Liver (tissue), 3 donors: ENCODE measurements at regions not wholly inside any gene's neighbourhood (a gene's known extent, or its start where the extent isn't known, plus 50 kb on each side); places are given as distances from the start of the nearest gene placed in this dataset.

ENCODE experiments used
- CTCF ChIP-seq: fragments of 150-350 bp; IDR thresholded peaks from 2 replicates; pipeline ENCODE4 v1.5.1; 2017; ENCODE audit warnings: improper control_type of control experiment, low read depth, low read length; ENCODE audit not compliant: missing input control
- FOXA1 ChIP-seq: IDR thresholded peaks from 2 replicates; pipeline ENCODE4 v1.6.1; 2016; ENCODE audit warnings: antibody characterized with exemption
- GABPA ChIP-seq, 2 donors: IDR thresholded peaks in 1 of 2; conservative IDR thresholded peaks in 1 of 2; 2 replicates each; pipeline ENCODE4 v1.6.1; 2016; ENCODE audit warnings: antibody characterized with exemption in 2 of 2, mild to moderate bottlenecking in 1 of 2, moderate library complexity in 1 of 2
- HNF4G ChIP-seq: IDR thresholded peaks from 2 replicates; pipeline ENCODE4 v1.6.1; 2016; ENCODE audit warnings: antibody characterized with exemption
- MAX ChIP-seq: IDR thresholded peaks from 2 replicates; pipeline ENCODE4 v1.6.1; 2016; ENCODE audit warnings: antibody characterized with exemption
- NR2F2 ChIP-seq: IDR thresholded peaks from 2 replicates; pipeline ENCODE4 v1.6.1; 2016; ENCODE audit warnings: antibody characterized with exemption
- RAD21 ChIP-seq, 2 donors: IDR thresholded peaks; 2 replicates each; pipeline ENCODE4 v1.6.1; 2016; ENCODE audit warnings: antibody characterized with exemption in 2 of 2, mild to moderate bottlenecking in 2 of 2
- REST ChIP-seq: IDR thresholded peaks from 2 replicates; pipeline ENCODE4 v1.6.1; 2016; ENCODE audit warnings: antibody characterized with exemption, mild to moderate bottlenecking
- SP1 ChIP-seq: IDR thresholded peaks from 2 replicates; pipeline ENCODE4 v1.6.1; 2018; ENCODE audit warnings: antibody characterized with exemption, mild to moderate bottlenecking
- TAF1 ChIP-seq: conservative IDR thresholded peaks from 2 replicates; pipeline ENCODE4 v1.6.1; 2016; ENCODE audit warnings: antibody characterized with exemption, mild to moderate bottlenecking
- YY1 ChIP-seq: IDR thresholded peaks from 2 replicates; pipeline ENCODE4 v1.6.1; 2016; ENCODE audit warnings: antibody characterized with exemption, mild to moderate bottlenecking
- ZBTB33 ChIP-seq: IDR thresholded peaks from 2 replicates; pipeline ENCODE4 v1.6.1; 2016; ENCODE audit warnings: antibody characterized with exemption
- donor health status: healthy.
- donor health status: healthy.

GRCh38 chr12:66813137-66813892 is 134.4 kb upstream of the GRIP1 start:
- TF ChIP-seq CTCF (no peak), GABPA (IDR thresholded peaks at IDR 0.05 in 1 of 2, conservative IDR thresholded peaks at IDR 0.05 in 1 of 2) (no peak), SP1 (no peak), MAX (no peak), HNF4G (no peak), NR2F2 (no peak), YY1 (no peak), REST (no peak), RAD21 (IDR thresholded peaks at IDR 0.05) (no peak), TAF1 (no peak), FOXA1 (no peak), ZBTB33 (no peak)
